GM21390 (cell line): ENCODE measurements at regions not wholly inside any gene's neighbourhood (a gene's known extent, or its start where the extent isn't known, plus 50 kb on each side); places are given as distances from the start of the nearest gene placed in this dataset.

ENCODE experiments used
- ATAC-seq: cut with Tn5 transposase; IDR thresholded peaks from one replicate; pipeline ENCODE4 v1.9.1; 2021; ENCODE audit not compliant: unreplicated experiment

- ATAC-seq = no peak
These were observed 191.1 kb downstream of the MAP2K6 start for GRCh38 chr17:69605571-69605970.

DNA sequence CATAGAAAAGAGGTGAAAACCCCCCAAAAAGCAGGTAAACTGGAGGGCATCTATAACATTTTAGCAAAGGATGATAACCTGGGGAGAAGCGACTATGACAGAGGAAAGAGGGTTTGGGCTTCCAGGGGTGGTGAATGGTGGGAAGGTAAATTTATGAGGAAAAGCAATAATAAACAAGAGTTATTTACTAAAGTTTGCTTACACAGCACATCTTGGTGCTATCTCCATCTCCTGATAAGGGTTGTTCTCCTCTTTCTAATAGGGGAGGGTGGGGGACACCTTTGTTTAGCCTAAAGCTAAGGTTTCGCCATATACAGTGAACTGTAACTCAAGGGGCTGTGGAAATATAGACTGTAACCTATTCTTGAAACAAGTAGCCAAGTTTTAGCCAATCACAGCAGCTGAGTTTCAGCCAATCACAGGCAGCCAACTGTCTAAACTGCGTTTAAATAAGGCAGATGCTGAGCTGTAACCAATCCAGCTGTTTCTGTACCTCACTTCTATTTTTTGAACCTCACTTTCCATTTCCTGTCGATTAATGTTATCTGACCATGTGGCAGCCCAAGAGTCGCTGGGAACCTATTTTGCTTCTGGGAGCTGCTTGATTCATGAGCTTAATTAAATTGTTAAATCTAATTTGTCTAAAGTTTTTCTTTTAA lies 191.8 kb downstream of the MAP2K6 start:
- no peak for ATAC-seq

DNA sequence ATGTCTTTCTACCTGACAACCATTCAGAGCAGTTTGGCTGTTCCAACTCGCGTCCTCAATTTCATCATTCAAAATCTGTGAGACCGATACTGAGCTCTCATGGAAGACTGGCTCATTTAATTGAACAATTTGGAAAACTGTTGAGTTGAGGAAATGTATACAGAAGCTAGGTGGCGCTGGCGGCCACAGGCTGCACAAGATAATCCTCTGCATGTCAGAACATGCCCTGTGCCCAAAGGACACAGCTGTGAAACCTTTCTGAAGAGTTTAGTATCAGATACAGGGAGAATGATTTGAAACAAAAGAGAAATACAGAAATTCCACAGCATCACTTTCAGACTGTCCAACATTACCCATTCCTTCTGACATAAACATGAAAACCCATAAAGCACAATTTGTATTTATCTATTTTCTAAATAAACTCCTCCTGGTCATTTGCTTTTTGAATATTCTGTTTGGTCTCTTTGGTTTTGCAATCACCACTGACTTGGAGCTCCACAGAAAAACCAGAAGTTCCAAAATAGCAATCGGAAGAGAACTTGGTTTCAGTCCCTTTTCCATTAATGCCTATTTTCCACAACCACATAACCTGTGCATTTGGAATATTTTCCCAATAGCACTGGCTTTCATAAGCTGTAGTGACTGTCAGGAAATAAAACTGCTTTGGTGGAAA lies 192.8 kb downstream of the MAP2K6 start:
- ATAC-seq = peak; percentile 87

GRCh38 chr17:69608141-69608540 lies 193.6 kb downstream of the MAP2K6 start:
- ATAC-seq = no peak

DNA sequence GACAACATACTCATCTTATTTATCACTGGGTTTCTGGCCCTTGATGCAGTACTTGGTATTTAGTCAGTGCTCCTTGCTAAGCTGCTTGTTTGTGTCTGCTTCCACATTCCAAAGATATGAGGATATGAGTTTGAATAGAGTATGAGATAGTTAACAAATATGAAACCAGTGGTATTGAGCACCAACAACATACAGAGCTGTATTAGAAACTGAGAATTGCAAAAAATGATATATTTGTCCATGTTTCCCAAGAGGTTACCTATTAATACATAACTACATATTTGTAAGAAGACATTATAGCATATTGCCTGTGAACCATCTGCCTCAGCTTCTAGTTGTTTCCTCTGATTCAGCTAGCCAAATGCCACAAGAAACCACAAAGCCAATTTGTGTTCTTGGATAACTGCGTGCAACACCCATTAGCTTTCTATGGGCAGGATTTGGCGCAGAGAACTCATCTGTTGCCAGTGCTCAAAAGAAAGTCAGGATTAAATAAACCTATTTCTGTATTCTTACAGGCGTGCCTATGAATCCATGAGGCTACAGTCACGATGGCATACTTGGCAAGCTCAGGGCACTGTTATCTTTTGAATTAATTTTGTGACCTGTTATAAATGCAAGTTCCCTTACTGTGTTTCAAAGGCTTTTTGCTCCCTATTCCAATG lies 194.4 kb downstream of the MAP2K6 start:
- no peak for ATAC-seq

DNA sequence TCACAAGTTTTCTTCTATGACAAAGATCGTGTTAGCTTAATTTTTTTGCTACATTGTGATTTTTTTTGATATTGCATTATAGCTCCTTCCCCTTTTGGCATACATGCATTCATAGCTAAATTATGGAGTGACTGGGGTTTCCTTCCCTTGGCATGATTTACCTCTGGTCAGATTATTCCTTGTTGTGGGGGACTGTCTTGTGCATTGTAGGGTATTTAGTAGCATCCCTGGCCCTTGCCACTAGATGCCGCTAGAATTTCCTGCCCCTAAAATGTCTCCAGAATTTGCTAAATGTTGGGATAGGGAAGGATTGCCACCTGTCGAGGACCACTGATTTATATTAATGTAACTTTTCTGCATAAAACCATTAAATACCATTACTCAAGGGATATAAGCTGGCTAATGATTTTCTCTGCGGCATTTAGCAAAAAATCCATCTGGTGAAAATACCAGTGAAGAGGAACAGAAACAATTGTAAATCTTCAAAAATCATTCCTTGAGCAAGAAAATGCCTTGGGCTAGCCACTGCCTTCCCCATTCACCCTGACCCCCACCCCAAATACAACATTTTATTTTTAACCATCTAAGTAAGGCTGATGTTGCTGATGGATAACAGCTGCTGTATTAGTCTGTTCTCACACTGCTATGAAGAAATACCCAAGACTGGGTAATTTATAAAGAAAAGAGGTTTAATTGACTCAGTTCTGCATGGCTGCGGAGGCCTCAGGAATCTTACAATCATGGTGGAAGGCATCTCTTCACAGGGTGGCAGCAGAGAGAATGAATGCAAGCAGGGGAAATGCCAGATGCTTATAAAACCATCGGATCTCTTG lies 195.2 kb downstream of the MAP2K6 start:
- no peak for ATAC-seq

- ATAC-seq = no peak
These were observed 205.9 kb downstream of the MAP2K6 start for GRCh38 chr17:69620363-69620762.

DNA sequence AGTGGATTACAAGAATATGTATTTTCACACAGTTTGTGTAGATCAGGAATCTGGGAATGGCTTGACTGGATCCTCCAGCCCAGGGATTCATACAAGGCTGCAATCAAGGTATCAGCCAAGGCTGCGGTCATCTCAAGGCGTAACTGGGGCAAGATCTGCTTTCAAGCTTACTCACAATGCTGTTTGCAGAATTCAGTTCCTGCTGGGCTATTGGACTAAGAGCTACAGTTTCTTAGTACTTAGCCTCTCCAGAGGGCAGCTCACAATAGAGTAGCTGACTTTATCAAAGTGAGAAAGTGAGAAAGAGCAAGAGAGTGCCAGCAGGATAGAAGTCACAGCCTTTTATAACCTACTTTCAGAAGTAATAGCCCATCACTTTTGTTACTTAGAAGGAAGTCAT lies 211.0 kb downstream of the MAP2K6 start:
- no peak for ATAC-seq

GRCh38 chr17:69630056-69630635 lies 215.6 kb downstream of the MAP2K6 start:
- ATAC-seq = no peak

DNA sequence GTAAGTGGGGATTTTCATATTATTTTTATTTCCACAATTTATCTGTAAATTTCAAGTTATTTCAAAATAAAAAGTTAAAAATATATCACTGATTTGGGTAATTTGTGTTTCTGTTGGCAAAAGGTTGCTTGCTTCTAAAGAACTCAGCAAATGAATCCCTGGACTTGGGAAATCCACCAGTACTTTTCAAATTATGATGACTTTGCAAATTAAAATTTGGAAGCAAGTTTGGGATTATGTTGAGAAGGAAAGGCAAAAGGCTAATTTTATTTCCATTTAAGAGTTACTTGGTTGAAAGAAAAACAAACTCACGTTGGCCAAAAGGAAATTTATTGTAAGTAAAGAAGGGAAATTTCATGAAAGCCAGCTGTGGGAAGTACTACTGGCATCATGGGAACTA lies 220.3 kb downstream of the MAP2K6 start:
- no peak for ATAC-seq

- ATAC-seq = no peak
These were observed 223.1 kb downstream of the MAP2K6 start for GRCh38 chr17:69637446-69638156.

- no peak for ATAC-seq
These were observed 224.6 kb downstream of the MAP2K6 start for GRCh38 chr17:69639096-69639495.

GRCh38 chr17:69640073-69640472 lies 225.6 kb downstream of the MAP2K6 start:
- no peak for ATAC-seq

DNA sequence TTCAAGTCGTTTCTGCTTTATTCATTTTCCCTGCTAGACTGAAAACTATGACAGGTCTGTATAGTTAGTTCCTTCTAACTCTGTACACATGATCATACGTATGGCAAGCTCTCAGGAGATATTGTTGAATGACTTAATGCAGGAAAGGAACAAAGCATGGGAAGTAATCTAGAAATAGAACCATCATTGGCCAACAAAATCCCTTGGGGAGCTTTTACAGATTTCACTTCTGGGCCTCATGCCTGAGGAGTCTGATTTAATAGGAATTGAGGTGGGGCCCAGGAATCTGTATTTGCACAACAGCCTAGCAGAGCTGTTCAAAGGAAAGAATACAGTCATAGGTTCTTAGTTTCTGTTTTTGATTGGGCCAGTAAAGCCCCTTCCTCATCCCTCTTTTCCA lies 229.2 kb downstream of the MAP2K6 start:
- no peak for ATAC-seq

DNA sequence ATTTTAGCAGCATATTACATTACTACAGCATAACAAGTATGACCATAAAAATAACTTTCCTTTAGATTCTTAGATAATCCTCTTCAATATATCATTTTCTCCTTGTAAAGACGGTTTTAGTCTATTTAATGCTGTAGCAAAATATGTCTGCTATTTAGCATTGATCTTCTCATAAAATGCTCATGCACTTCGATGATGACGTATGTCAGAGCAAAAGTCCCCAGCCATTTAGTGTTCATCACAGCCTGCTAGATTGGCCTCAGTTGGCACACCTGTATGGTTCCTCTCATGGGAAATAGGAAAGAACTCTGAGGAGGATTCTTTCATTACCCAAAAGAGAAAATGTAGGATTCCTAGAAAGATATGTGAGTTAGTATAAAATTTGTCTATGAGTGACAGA lies 232.2 kb downstream of the MAP2K6 start:
- no peak for ATAC-seq

GRCh38 chr17:69650881-69651280 lies 236.4 kb downstream of the MAP2K6 start:
- no peak for ATAC-seq

DNA sequence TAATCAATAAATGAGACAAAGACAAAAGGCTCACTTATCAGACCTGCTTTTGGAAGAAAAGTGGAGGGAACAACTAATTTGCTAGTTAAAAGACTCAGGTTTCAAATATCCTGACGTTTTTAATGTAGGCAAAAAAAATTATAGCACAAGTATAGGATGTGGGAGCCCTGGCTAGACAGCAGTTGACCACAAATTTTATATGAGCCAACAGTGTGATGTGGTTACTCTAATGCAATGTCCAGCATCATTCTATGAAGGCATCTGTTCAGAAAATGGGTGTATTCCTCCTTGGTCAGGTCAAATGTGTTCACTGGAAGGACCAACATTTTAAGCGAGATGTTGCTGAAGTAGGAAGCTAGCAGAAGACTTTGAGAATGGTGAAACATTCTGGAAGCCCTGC lies 237.4 kb downstream of the MAP2K6 start:
- ATAC-seq = no peak

GRCh38 chr17:69654981-69655855 lies 240.7 kb downstream of the MAP2K6 start:
- no peak for ATAC-seq

DNA sequence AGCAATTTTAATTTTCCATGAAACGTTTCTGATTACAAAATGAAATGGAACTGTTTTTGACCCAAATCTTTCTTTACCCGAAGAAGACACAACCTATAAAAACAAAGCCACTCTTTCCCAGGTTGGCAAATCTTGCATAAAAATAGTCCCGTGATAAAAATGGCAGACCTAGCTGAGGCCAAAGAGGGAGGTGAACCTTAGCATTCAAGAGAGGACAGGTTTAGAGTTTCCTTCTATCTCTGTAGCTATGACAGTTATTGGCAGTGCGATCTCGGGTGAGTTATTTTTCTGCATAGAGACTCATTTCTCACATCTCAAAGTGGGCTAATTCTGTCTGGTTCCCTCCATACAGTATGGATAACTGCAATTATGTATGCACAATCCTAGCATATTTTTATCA lies 241.4 kb downstream of the MAP2K6 start:
- no peak for ATAC-seq
